DOHH2 (cell line): ENCODE measurements at regions not wholly inside any gene's neighbourhood (a gene's known extent, or its start where the extent isn't known, plus 50 kb on each side); places are given as distances from the start of the nearest gene placed in this dataset.

Experiments used
- EZH2phosphoT487 ChIP-seq: fragments of 200-600 bp; sonication (generic); IDR thresholded peaks from 2 replicates; pipeline ENCODE4 v1.6.1; 2017; ENCODE audit warnings: borderline replicate concordance, mild to moderate bottlenecking, antibody characterized with exemption, low read length, moderate library complexity, mixed read lengths
- TF ChIP-seq, protein P1 (sequence below): fragments of 200-600 bp; sonication (generic); IDR thresholded peaks from one replicate; pipeline ENCODE4 v1.5.1; 2014; ENCODE audit warnings: antibody characterized with exemption, mild to moderate bottlenecking, low read depth, low read length; ENCODE audit not compliant: poor library complexity, severe bottlenecking

DNA sequence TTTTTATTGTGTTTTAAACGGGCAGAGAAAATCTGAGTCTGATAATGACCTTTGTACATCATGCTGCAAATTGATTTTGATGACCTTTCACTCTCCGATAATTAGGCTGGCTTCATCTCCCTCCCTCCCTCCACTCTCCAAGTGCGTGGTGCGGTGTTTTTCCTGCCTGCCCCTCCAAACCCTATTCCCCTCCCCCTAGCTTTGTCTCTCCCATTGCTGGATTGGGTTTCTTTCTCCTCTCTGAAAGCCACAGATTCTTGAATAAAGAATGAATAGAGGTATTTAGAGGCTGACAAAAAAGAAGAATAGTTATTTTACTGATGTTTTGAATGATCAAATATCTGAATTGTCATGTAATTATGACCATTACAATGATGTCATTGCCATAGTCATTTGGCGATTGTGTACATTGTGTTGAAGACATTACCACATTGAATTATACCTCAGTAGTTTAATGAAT lies 571.1 kb upstream of the ZNF608 start:
- TF ChIP-seq, protein P1, sequence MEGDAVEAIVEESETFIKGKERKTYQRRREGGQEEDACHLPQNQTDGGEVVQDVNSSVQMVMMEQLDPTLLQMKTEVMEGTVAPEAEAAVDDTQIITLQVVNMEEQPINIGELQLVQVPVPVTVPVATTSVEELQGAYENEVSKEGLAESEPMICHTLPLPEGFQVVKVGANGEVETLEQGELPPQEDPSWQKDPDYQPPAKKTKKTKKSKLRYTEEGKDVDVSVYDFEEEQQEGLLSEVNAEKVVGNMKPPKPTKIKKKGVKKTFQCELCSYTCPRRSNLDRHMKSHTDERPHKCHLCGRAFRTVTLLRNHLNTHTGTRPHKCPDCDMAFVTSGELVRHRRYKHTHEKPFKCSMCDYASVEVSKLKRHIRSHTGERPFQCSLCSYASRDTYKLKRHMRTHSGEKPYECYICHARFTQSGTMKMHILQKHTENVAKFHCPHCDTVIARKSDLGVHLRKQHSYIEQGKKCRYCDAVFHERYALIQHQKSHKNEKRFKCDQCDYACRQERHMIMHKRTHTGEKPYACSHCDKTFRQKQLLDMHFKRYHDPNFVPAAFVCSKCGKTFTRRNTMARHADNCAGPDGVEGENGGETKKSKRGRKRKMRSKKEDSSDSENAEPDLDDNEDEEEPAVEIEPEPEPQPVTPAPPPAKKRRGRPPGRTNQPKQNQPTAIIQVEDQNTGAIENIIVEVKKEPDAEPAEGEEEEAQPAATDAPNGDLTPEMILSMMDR = no peak
- TF ChIP-seq EZH2phosphoT487 = no peak
